Trophoblast cell (in vitro differentiated cells and primary cell): ENCODE measurements at regions not wholly inside any gene's neighbourhood (a gene's known extent, or its start where the extent isn't known, plus 50 kb on each side); places are given as distances from the start of the nearest gene placed in this dataset.

Source experiments
- DNase-seq, 2 donors: peaks; one replicate each; pipeline ENCODE4 v3.0.0-alpha.2; 2016
- H2AFZ ChIP-seq: 2 replicates; pipeline ENCODE4 v1.6.1; 2013; ENCODE audit warnings: low read length, moderate library complexity, mild to moderate bottlenecking; ENCODE audit not compliant: insufficient read depth, poor library complexity
- H2AK5ac ChIP-seq: 2 replicates; pipeline ENCODE4 v1.6.1; 2013; ENCODE audit warnings: mild to moderate bottlenecking, low read length
- H2BK120ac ChIP-seq: 2 replicates; pipeline ENCODE4 v1.6.1; 2013; ENCODE audit warnings: low read length, mild to moderate bottlenecking, moderate library complexity; ENCODE audit not compliant: insufficient read depth, poor library complexity
- H2BK12ac ChIP-seq: 2 replicates; pipeline ENCODE4 v1.6.1; 2013; ENCODE audit warnings: mild to moderate bottlenecking, low read length, moderate library complexity
- H2BK5ac ChIP-seq: 2 replicates; pipeline ENCODE4 v1.6.1; 2013; ENCODE audit warnings: low read length, low read depth, moderate library complexity, mild to moderate bottlenecking; ENCODE audit not compliant: poor library complexity
- H3K14ac ChIP-seq: 2 replicates; pipeline ENCODE4 v1.6.1; 2013; ENCODE audit warnings: mild to moderate bottlenecking, low read length
- H3K18ac ChIP-seq: 2 replicates; pipeline ENCODE4 v1.6.1; 2013; ENCODE audit warnings: mild to moderate bottlenecking, low read length
- H3K23ac ChIP-seq: 2 replicates; pipeline ENCODE4 v1.6.1; 2013; ENCODE audit warnings: low read length
- H3K27ac ChIP-seq: 2 replicates; pipeline ENCODE4 v1.5.1; 2013; ENCODE audit warnings: low read depth, mild to moderate bottlenecking, inconsistent platforms, low read length, moderate library complexity
- H3K27me3 ChIP-seq: 2 replicates; pipeline ENCODE4 v1.6.1; 2013; ENCODE audit warnings: inconsistent platforms, mild to moderate bottlenecking, low read length, moderate library complexity; ENCODE audit not compliant: insufficient read depth
- H3K36me3 ChIP-seq, 2 experiments: 1 replicate in 1 of 2; 2 replicates in 1 of 2; pipeline ENCODE4 v1.6.1; 2013; ENCODE audit warnings: low read length in 2 of 2, mild to moderate bottlenecking in 2 of 2, moderate library complexity in 1 of 2; ENCODE audit not compliant: insufficient read depth in 2 of 2, control insufficient read depth in 1 of 2
- H3K4ac ChIP-seq: 2 replicates; pipeline ENCODE4 v1.6.1; 2013; ENCODE audit warnings: low read depth, mild to moderate bottlenecking, low read length, moderate library complexity
- H3K4me1 ChIP-seq, 2 experiments: 1 replicate in 1 of 2; 2 replicates in 1 of 2; pipeline ENCODE4 v1.6.1; 2013; ENCODE audit warnings: low read length in 2 of 2, mild to moderate bottlenecking in 2 of 2, moderate library complexity in 1 of 2; ENCODE audit not compliant: insufficient read depth in 2 of 2, control insufficient read depth in 1 of 2
- H3K4me2 ChIP-seq: 2 replicates; pipeline ENCODE4 v1.6.1; 2013; ENCODE audit warnings: inconsistent platforms, mild to moderate bottlenecking, low read length, moderate library complexity
- H3K4me3 ChIP-seq: 2 replicates; pipeline ENCODE4 v1.5.1; 2013; ENCODE audit warnings: mild to moderate bottlenecking, low read depth, low read length, inconsistent platforms
- H3K79me1 ChIP-seq: one replicate; pipeline ENCODE4 v1.6.1; 2013; ENCODE audit warnings: low read length
- H3K79me2 ChIP-seq: 2 replicates; pipeline ENCODE4 v1.6.1; 2013; ENCODE audit warnings: low read length, mild to moderate bottlenecking; ENCODE audit not compliant: control insufficient read depth, insufficient read depth, poor library complexity
- H3K9ac ChIP-seq: 2 replicates; pipeline ENCODE4 v1.6.1; 2013; ENCODE audit warnings: mild to moderate bottlenecking, low read length
- H3K9me3 ChIP-seq: 2 replicates; pipeline ENCODE4 v1.6.1; 2013; ENCODE audit warnings: low read depth, mild to moderate bottlenecking, control low read depth, inconsistent platforms, low read length; ENCODE audit not compliant: insufficient read depth
- H4K12ac ChIP-seq: 2 replicates; pipeline ENCODE4 v1.6.1; 2013; ENCODE audit warnings: low read depth, mild to moderate bottlenecking, low read length, moderate library complexity
- H4K8ac ChIP-seq: 2 replicates; pipeline ENCODE4 v1.6.1; 2013; ENCODE audit warnings: low read depth, mild to moderate bottlenecking, low read length, moderate library complexity
- H4K91ac ChIP-seq: one replicate; pipeline ENCODE4 v1.6.1; 2013; ENCODE audit warnings: low read depth, mild to moderate bottlenecking, low read length, moderate library complexity
- WGBS: extraction: QIAGEN DNeasy Blood & Tissue Kit; methylation state at CpG from one replicate; pipeline ENCODE4 v1.1.7; 2013; ENCODE audit warnings: missing lambda C conversion rate; ENCODE audit not compliant: insufficient read length, insufficient coverage; ENCODE audit errors: extremely low coverage; 5-methylcytosine and 5-hydroxymethylcytosine counted together

GRCh38 chr7:10101351-10101750 is 872.3 kb upstream of the PHF14 start:
- Histone ChIP-seq H2BK120ac (no peak overlapping the region), H2BK12ac (no peak overlapping the region), H4K91ac (no peak overlapping the region), H2AK5ac (no peak overlapping the region), H3K23ac (no peak overlapping the region), H3K27me3 (no peaks in the 10 kb centered on the region), H3K9me3 (no peaks in the 10 kb centered on the region), H3K4me2 (no peak overlapping the region), H3K36me3 (no peaks in the 10 kb centered on the region), H3K79me1 (no peaks in the 10 kb centered on the region), H3K18ac (no peak overlapping the region), H3K27ac (no peak overlapping the region), H2AFZ (no peak overlapping the region), H3K79me2 (no peaks in the 10 kb centered on the region), H3K4me1 (no peaks in the 10 kb centered on the region), H4K8ac (no peak overlapping the region), H3K14ac (no peak overlapping the region), H3K9ac (no peak overlapping the region), H2BK5ac (no peak overlapping the region), H3K4ac (no peak overlapping the region), H3K4me3 (no peak overlapping the region), H4K12ac (no peak overlapping the region)
- no CpG with 5 or more reads among the region's 2 CpGs for WGBS
- no peak for DNase-seq

- no peak overlapping the region for H2BK120ac ChIP-seq
- no peaks in the 10 kb centered on the region for H3K36me3 ChIP-seq
- DNase-seq, result no peak
- H3K4me2 ChIP-seq, result no peak overlapping the region
- no peaks in the 10 kb centered on the region for H3K4me1 ChIP-seq
- no peak overlapping the region for H4K12ac ChIP-seq
- no peak overlapping the region for H3K18ac ChIP-seq
- H2AFZ ChIP-seq, result no peak overlapping the region
- H3K79me1 ChIP-seq, result no peaks in the 10 kb centered on the region
- no peaks in the 10 kb centered on the region for H3K9me3 ChIP-seq
- H3K23ac ChIP-seq, result no peak overlapping the region
- H2BK5ac ChIP-seq, result no peak overlapping the region
- H3K14ac ChIP-seq, result no peak overlapping the region
- H3K27ac ChIP-seq, result no peak overlapping the region
- no peak overlapping the region for H4K8ac ChIP-seq
- no peak overlapping the region for H3K4ac ChIP-seq
- no peak overlapping the region for H3K9ac ChIP-seq
- H3K4me3 ChIP-seq, result no peak overlapping the region
- no peaks in the 10 kb centered on the region for H3K79me2 ChIP-seq
- no CpG with 5 or more reads among the region's 3 CpGs for WGBS
- H3K27me3 ChIP-seq, result no peaks in the 10 kb centered on the region
- no peak overlapping the region for H4K91ac ChIP-seq
- no peak overlapping the region for H2BK12ac ChIP-seq
- H2AK5ac ChIP-seq, result no peak overlapping the region
Measured at GRCh38 chr7:10104292-10104691, 869.4 kb upstream of the PHF14 start.

GRCh38 chr7:10106609-10107008 is 867.1 kb upstream of the PHF14 start:
- no peak overlapping the region for H3K4ac ChIP-seq
- no peaks in the 10 kb centered on the region for H3K79me1 ChIP-seq
- H3K27ac ChIP-seq, result no peak overlapping the region
- no peaks in the 10 kb centered on the region for H3K79me2 ChIP-seq
- no peak overlapping the region for H2BK120ac ChIP-seq
- H3K9me3 ChIP-seq, result no peaks in the 10 kb centered on the region
- no peak for DNase-seq
- H2BK5ac ChIP-seq, result no peak overlapping the region
- H3K4me2 ChIP-seq, result no peak overlapping the region
- no peak overlapping the region for H3K23ac ChIP-seq
- H3K4me3 ChIP-seq, result no peak overlapping the region
- H3K36me3 ChIP-seq, result no peaks in the 10 kb centered on the region
- no peaks in the 10 kb centered on the region for H3K4me1 ChIP-seq
- no peak overlapping the region for H4K8ac ChIP-seq
- no peak overlapping the region for H2BK12ac ChIP-seq
- no peak overlapping the region for H2AFZ ChIP-seq
- H3K18ac ChIP-seq, result no peak overlapping the region
- H4K91ac ChIP-seq, result no peak overlapping the region
- H3K9ac ChIP-seq, result no peak overlapping the region
- no peak overlapping the region for H2AK5ac ChIP-seq
- H3K27me3 ChIP-seq, result no peaks in the 10 kb centered on the region
- no peak overlapping the region for H4K12ac ChIP-seq
- no CpG with 5 or more reads among the region's 1 CpG for WGBS
- H3K14ac ChIP-seq, result no peak overlapping the region

- no peak for DNase-seq
- H3K36me3 ChIP-seq, result no peaks in the 10 kb centered on the region
- H2BK5ac ChIP-seq, result no peak overlapping the region
- no peak overlapping the region for H3K14ac ChIP-seq
- no peak overlapping the region for H3K18ac ChIP-seq
- no CpG with 5 or more reads among the region's 6 CpGs for WGBS
- H2AK5ac ChIP-seq, result no peak overlapping the region
- no peak overlapping the region for H3K23ac ChIP-seq
- H4K12ac ChIP-seq, result no peak overlapping the region
- no peak overlapping the region for H2AFZ ChIP-seq
- H3K27ac ChIP-seq, result no peak overlapping the region
- H4K91ac ChIP-seq, result no peak overlapping the region
- no peak overlapping the region for H3K4me2 ChIP-seq
- no peak overlapping the region for H4K8ac ChIP-seq
- H3K4me3 ChIP-seq, result no peak overlapping the region
- no peak overlapping the region for H3K9ac ChIP-seq
- no peaks in the 10 kb centered on the region for H3K79me1 ChIP-seq
- H3K4me1 ChIP-seq, result no peaks in the 10 kb centered on the region
- H2BK120ac ChIP-seq, result no peak overlapping the region
- H3K4ac ChIP-seq, result no peak overlapping the region
- H3K9me3 ChIP-seq, result no peaks in the 10 kb centered on the region
- H3K79me2 ChIP-seq, result no peaks in the 10 kb centered on the region
- H2BK12ac ChIP-seq, result no peak overlapping the region
- H3K27me3 ChIP-seq, result no peaks in the 10 kb centered on the region
Measured at GRCh38 chr7:10116511-10116910, 857.2 kb upstream of the PHF14 start.
